ENCODE measurements at regions not wholly inside any gene's neighbourhood (a gene's known extent, or its start where the extent isn't known, plus 50 kb on each side); places are given as distances from the start of the nearest gene placed in this dataset.

GRCh38 chr2:138943470-138943869 is 163.3 kb upstream of the NXPH2 start:
- Histone ChIP-seq H3K4me1 (ENCODE audit: control insufficient read depth in 4 of 4, insufficient read depth in 4 of 4, low read length in 3 of 4) (no peaks in the 10 kb centered on the region), H3K4me3 (ENCODE audit: low read depth in 1 of 3, low read length in 3 of 3) (no peak overlapping the region), H3K9ac (ENCODE audit: low read depth in 1 of 2, low read length in 2 of 2) (no peak overlapping the region), H3K36me3 (ENCODE audit: control insufficient read depth in 4 of 4, insufficient read depth in 3 of 4, low read depth in 1 of 4, low read length in 3 of 4) (no peaks in the 10 kb centered on the region), H3K9me3 (ENCODE audit: control insufficient read depth in 4 of 4, low read length in 3 of 4) (no peaks in the 10 kb centered on the region), H3K27ac (ENCODE audit: low read depth in 1 of 2, low read length in 2 of 2) (no peak overlapping the region), H3K27me3 (ENCODE audit: control insufficient read depth in 4 of 4, insufficient read depth in 4 of 4, low read length in 3 of 4) (no peaks in the 10 kb centered on the region)
- TF ChIP-seq ZBTB33 (IDR thresholded peaks at IDR 0.05) (no peak), CTCF (IDR thresholded peaks at IDR 0.05; ENCODE audit: low read depth, low read length, missing input control) (no peak), NR2F2 (IDR thresholded peaks at IDR 0.05) (no peak), FOXA1 (IDR thresholded peaks at IDR 0.05) (no peak), MAX (IDR thresholded peaks at IDR 0.05) (no peak), RAD21 (IDR thresholded peaks at IDR 0.05) (no peak), REST (IDR thresholded peaks at IDR 0.05) (no peak), HNF4A (conservative IDR thresholded peaks at IDR 0.05) (no peak), YY1 (IDR thresholded peaks at IDR 0.05) (no peak), JUND (IDR thresholded peaks at IDR 0.05) (no peak), EGR1 (IDR thresholded peaks at IDR 0.05; ENCODE audit: low read depth in 2 of 2) (no peak), GABPA (IDR thresholded peaks at IDR 0.05 in 1 of 2, conservative IDR thresholded peaks at IDR 0.05 in 1 of 2) (no peak), FOXA2 (IDR thresholded peaks at IDR 0.05) (no peak), SP1 (IDR thresholded peaks at IDR 0.05) (no peak), RXRA (IDR thresholded peaks at IDR 0.05) (no peak), HNF4G (IDR thresholded peaks at IDR 0.05) (no peak), ATF3 (IDR thresholded peaks at IDR 0.05) (no peak), TAF1 (conservative IDR thresholded peaks at IDR 0.05) (no peak)
- no peak for DNase-seq (ENCODE audit: low spot score)
- WGBS: 80% methylated on average over 2 of the region's 2 CpGs

Data from liver (tissue), 8 donors.